Globus pallidus (tissue), 1 donor: ENCODE measurements at regions not wholly inside any gene's neighbourhood (a gene's known extent, or its start where the extent isn't known, plus 50 kb on each side); places are given as distances from the start of the nearest gene placed in this dataset.
"Not testable (repeated sequence)": the region's sequence is repeated elsewhere in the genome, so short reads cannot be mapped to it uniquely, and the experiment has no call there.

ENCODE experiments used
- DNase-seq: peaks from one replicate; pipeline ENCODE4 v3.0.0-alpha.2; 2015; ENCODE audit warnings: low spot score

DNA sequence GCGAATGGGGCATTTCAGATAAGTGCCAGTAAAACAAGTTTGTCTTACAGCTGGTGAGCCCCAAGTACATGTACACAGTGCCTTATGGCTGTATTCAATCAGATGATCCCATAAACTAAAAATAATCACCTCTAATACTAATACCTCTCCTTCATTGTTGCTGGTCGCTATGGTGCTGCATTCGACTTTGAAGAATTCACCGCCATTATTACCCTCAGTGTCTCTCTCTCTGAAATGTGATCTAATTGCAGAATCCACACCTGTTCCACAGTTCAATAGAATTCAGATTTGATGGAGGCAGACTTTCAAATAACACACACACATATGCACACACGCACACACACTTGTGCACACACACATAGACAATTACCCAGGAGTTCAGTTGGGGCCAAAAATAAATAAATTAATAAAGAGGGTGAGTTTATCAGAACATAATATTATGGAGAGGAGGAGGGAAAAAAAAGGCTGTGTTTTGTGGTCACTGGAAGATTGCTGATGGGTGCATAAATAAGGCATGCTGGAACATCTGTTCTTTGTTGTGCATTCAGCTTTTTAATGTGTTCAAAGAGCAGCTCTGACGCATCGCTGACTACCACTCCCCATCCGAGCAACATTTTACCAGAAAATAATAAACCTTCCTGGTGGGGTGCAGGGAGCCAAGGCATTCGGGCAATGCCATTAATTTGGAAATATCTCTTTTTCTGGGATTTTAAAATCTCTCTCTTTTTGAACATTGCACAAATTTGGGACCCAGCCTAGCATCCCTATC is 235.7 kb downstream of the SATB1 start:
- no peak for DNase-seq

DNA sequence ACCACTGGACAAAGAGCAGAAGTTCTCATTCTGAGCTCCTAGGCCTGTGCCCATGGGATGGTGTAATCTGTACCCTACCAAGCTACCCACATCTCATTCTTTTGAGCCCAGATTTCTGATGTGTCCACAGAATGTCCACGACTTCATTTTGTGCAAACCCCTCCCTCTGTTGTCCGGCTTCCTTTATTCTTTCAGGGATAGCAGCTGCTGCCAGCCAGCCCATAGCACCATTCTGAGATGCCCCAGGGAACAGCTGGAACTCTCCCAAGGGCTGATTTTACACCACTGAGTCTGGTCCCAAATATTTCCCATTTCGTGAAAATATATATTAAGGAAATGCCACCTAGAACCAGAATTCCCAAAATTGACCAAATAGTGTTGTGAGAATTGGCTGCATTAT is 236.6 kb downstream of the SATB1 start:
- DNase-seq, result no peak

- no peak for DNase-seq
These were observed 239.5 kb downstream of the SATB1 start for GRCh38 chr3:18185624-18186023.

DNA sequence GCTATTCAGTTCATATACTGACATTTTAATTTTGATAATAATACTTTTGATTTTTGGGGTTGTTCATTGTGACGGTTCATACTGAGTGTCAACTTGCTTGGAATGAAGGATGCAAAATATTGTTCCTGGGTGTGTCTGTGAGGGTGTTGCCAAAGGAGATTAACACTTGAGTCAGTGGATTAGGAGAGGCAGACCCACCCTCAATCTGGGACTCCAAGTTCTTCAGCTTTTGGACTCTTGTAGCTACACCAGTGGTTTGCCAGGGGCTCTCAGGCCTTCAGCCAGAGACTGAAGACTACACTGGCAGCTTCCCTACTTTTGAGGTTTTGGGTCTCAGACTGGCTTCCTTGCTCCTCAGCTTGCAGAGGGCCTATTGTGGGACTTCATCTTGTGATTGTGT is 242.2 kb downstream of the SATB1 start:
- DNase-seq, result not testable (repeated sequence)

- no peak for DNase-seq
These were observed 245.6 kb downstream of the SATB1 start for GRCh38 chr3:18179521-18179920.

DNA sequence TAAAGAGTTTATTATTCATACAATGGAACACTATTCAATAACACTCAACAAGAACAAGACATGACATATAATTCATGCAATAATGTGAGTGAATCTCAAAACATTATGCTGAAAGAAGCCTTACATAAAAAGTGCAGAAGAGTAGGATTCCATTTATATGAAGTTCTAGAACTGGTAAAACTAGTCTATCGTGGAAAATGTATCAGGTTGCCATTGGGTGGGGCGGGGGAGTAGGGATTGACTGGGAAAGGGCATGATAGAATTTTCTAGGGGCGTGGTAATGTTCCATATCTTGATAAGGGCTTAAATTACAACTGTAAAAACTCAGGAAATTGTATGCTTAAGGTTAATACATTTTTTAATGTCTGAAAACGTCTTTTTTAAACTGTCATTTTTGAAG is 247.9 kb downstream of the SATB1 start:
- DNase-seq, result no peak

DNA sequence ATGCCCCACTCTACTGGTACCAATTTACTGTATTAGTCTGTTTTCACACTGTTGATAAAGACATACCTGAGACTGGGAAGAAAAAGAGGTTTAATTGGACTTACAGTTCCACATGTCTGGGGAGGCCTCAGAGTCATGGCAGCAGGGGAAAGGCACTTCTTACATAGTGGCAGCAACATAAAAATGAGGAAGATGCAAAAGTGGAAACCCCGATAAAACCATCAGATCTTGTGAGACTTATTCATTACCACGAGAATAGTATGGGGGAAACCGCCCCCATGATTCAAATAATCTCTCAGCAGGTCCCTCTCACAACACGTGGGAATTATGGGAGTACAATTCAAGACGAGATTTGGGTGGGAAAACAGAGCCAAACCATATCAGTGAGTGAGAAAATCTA is 251.2 kb downstream of the SATB1 start:
- DNase-seq, result not testable (repeated sequence)

- no peak for DNase-seq
These were observed 265.5 kb downstream of the SATB1 start for GRCh38 chr3:18159681-18160080.

- DNase-seq, result no peak
These were observed 271.5 kb downstream of the SATB1 start for GRCh38 chr3:18153571-18154173.

GRCh38 chr3:18151199-18151598 is 273.9 kb downstream of the SATB1 start:
- no peak for DNase-seq

GRCh38 chr3:18149935-18150334 is 275.2 kb downstream of the SATB1 start:
- no peak for DNase-seq

DNA sequence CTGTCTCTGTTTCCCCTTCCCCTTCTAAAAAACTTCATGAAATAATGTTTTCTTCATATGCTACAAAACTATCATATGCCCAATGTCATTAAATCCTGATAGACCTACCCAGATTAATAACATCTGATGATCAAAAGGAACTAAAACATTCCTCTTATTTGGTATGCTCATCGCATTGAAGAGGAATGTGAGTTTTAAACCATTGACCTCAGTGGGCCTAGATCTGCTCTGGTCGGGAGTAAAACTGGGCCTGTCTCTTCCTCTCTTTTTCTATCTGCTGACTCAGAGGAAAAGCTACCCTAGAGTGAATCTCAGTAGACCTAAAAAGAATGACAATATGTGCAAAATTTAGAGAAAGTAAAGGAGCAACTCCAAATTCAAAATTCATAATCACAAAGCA is 275.8 kb downstream of the SATB1 start:
- DNase-seq, result no peak

GRCh38 chr3:18144571-18144970 is 280.6 kb downstream of the SATB1 start:
- DNase-seq, result no peak

GRCh38 chr3:18143258-18143780 is 281.8 kb downstream of the SATB1 start:
- DNase-seq, result no peak

DNA sequence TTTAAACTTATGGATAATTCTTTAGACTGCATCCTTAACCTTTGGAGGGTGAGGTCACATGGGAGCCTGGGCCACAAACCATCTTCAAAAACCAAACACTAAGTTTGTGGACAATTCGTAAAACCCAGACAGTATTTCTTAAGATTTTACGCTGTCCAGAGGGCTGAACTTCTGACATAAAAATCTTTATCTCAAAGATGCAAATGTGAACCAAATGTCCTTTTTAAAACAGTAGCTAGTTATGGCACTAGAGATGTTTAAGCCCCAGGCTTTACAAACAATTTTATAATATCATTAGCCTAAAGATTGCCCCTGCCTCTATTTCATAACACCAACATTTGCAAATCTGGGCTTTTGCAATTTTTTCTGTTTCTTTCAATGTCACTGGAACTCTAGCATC is 287.2 kb downstream of the SATB1 start:
- no peak for DNase-seq

GRCh38 chr3:18135060-18135814 is 289.9 kb downstream of the SATB1 start:
- DNase-seq, result no peak

- DNase-seq, result no peak
These were observed 290.6 kb downstream of the SATB1 start for GRCh38 chr3:18134386-18135059.

GRCh38 chr3:18132991-18133390 is 292.1 kb downstream of the SATB1 start:
- DNase-seq, result no peak

DNA sequence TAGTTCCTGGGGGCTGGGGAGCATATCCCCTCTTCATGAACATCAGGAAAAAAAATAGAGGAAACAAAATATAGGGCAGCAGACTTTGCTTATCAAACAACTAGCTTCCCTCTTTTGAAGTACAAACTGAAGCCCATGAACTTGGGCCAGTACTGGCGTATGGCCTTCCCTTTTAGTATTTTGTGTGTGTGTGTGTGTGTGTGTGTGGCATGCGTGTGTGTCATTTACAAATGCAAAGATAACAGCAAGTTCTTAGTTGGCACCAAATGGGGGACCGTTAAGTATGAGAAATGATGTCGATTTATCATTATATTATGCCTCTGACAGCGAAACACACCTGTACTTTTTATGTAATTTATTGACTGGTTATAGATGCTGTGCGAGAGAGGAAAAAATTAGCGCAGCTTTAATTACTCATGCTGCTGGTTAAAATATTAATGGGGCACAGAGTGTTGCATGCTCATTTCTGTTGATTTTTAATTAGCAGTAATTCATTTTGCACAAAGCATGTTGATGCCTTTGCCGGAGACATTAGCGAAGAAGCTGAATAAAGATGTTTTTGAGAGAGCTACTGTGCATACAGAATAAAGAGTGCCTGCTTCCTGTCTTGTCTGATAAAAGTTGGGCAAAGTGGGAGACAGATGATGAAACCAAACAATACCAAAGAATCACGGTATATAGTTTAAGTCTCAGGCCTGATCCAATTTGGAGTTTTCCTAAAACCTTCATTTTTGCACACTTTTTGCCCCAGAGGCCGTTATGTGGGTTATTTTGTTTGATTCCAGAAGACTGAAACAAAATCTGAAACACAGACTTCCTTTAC is 297.1 kb downstream of the SATB1 start:
- DNase-seq, result no peak

GRCh38 chr3:18127174-18127858 is 297.8 kb downstream of the SATB1 start:
- no peak for DNase-seq

DNA sequence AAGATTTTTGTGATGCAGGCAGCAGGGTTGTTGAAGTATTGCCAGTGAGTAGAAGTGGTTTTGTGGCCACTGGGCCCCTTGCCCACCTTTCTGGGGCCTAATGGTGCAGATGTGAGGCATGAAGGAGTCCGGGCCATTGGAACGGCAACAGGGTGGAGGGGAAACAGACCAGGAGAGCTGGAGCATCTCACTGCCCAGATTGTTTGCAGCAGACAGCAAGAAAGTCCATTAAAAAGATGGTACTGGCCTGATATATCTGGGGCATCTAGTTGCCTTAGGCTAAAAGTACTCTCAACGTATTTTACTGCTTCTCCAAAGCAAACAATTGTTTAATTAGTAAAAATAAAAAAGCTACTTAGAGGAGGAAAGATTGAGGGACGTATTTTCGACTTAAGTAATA is 298.4 kb downstream of the SATB1 start:
- DNase-seq, result no peak
